ENCODE measurements at regions not wholly inside any gene's neighbourhood (a gene's known extent, or its start where the extent isn't known, plus 50 kb on each side); places are given as distances from the start of the nearest gene placed in this dataset.

- Mint-ChIP-seq H3K9me3 (peaks cover 17% of the 10 kb centered on the region), H3K27me3 (ENCODE audit: low read depth) (no peaks in the 10 kb centered on the region), H3K4me1 (no peaks in the 10 kb centered on the region), H3K4me3 (no peak overlapping the region), H3K36me3 (ENCODE audit: low read depth) (peaks cover 36% of the 10 kb centered on the region), H3K27ac (ENCODE audit: unreplicated experiment) (no peak overlapping the region)
- TF ChIP-seq CTCF (conservative IDR thresholded peaks at IDR 0.05), result no peak
- no peak for DNase-seq (ENCODE audit: low read depth, low spot score)
Measured at GRCh38 chr4:153971899-153972298, 183.0 kb upstream of the SFRP2 start.

- no peak overlapping the region for H3K4me3 Mint-ChIP-seq
- TF ChIP-seq CTCF (conservative IDR thresholded peaks at IDR 0.05), result no peak
- peaks cover under 1% of the 10 kb centered on the region for H3K4me1 Mint-ChIP-seq
- peaks cover 22% of the 10 kb centered on the region for H3K36me3 Mint-ChIP-seq (ENCODE audit: low read depth)
- no peak overlapping the region for H3K27ac Mint-ChIP-seq (ENCODE audit: unreplicated experiment)
- no peaks in the 10 kb centered on the region for H3K27me3 Mint-ChIP-seq (ENCODE audit: low read depth)
- DNase-seq (ENCODE audit: low read depth, low spot score), result no peak
- peaks cover 10% of the 10 kb centered on the region for H3K9me3 Mint-ChIP-seq
Measured at GRCh38 chr4:153970169-153970568, 181.3 kb upstream of the SFRP2 start.

GRCh38 chr4:153969542-153969941 lies 180.7 kb upstream of the SFRP2 start:
- no peak for DNase-seq (ENCODE audit: low read depth, low spot score)
- no peak for TF ChIP-seq CTCF (conservative IDR thresholded peaks at IDR 0.05)
- H3K9me3 Mint-ChIP-seq, result peaks cover 8% of the 10 kb centered on the region
- peaks cover 7% of the 10 kb centered on the region for H3K4me1 Mint-ChIP-seq
- H3K4me3 Mint-ChIP-seq, result no peak overlapping the region
- no peaks in the 10 kb centered on the region for H3K27me3 Mint-ChIP-seq (ENCODE audit: low read depth)
- H3K27ac Mint-ChIP-seq (ENCODE audit: unreplicated experiment), result no peak overlapping the region
- H3K36me3 Mint-ChIP-seq (ENCODE audit: low read depth), result peaks cover 15% of the 10 kb centered on the region

- Mint-ChIP-seq H3K27me3 (ENCODE audit: low read depth) (no peaks in the 10 kb centered on the region), H3K36me3 (ENCODE audit: low read depth) (peaks cover 3% of the 10 kb centered on the region), H3K9me3 (peaks cover under 1% of the 10 kb centered on the region), H3K27ac (ENCODE audit: unreplicated experiment) (no peak overlapping the region), H3K4me3 (no peak overlapping the region), H3K4me1 (peaks cover 29% of the 10 kb centered on the region)
- no peak for TF ChIP-seq CTCF (conservative IDR thresholded peaks at IDR 0.05)
- no peak for DNase-seq (ENCODE audit: low read depth, low spot score)
Measured at GRCh38 chr4:153966641-153967040, 177.8 kb upstream of the SFRP2 start.

- DNase-seq (ENCODE audit: low read depth, low spot score), result no peak
- TF ChIP-seq CTCF (conservative IDR thresholded peaks at IDR 0.05), result no peak
- Mint-ChIP-seq H3K4me1 (peaks cover 29% of the 10 kb centered on the region), H3K27ac (ENCODE audit: unreplicated experiment) (peak overlapping the region; percentile 50), H3K4me3 (no peak overlapping the region), H3K36me3 (ENCODE audit: low read depth) (peaks cover 20% of the 10 kb centered on the region), H3K9me3 (peaks cover 16% of the 10 kb centered on the region), H3K27me3 (ENCODE audit: low read depth) (no peaks in the 10 kb centered on the region)
Measured at GRCh38 chr4:153963216-153963615, 174.3 kb upstream of the SFRP2 start.
